ENCODE measurements at regions not wholly inside any gene's neighbourhood (a gene's known extent, or its start where the extent isn't known, plus 50 kb on each side); places are given as distances from the start of the nearest gene placed in this dataset.
A peak's percentile ranks its signal among the peaks of the same experiment; 100 is the strongest.
"Not testable (repeated sequence)": the region's sequence is repeated elsewhere in the genome, so short reads cannot be mapped to it uniquely, and the experiment has no call there.

DNA sequence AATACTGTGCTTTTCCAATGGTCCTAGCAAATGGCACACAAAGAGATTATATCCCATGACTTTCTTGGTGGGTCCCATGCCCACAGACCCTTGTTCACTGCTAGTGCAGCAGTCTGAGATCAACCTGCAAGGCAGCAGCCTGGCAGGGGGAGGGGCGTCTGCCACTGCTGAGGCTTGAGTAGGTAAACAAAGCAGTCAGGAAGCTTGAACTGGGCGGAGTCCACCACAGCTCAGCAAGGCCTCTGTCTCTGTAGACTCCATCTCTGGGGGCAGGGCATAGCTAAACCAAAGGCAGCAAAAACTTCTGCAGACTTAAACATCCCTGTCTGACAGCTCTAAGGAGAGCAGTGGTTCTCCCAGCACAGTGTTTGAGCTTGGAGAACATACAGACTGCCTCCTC, 82.9 kb downstream of the ZNF737 start:
- DNase-seq (ENCODE audit: low read depth), result no peak

GRCh38 chr19:20481736-20482135, 83.8 kb downstream of the ZNF737 start:
- no peak for DNase-seq (ENCODE audit: low read depth)

- DNase-seq (ENCODE audit: low read depth), result no peak
These were observed 86.1 kb downstream of the ZNF737 start for GRCh38 chr19:20479483-20479882.

DNA sequence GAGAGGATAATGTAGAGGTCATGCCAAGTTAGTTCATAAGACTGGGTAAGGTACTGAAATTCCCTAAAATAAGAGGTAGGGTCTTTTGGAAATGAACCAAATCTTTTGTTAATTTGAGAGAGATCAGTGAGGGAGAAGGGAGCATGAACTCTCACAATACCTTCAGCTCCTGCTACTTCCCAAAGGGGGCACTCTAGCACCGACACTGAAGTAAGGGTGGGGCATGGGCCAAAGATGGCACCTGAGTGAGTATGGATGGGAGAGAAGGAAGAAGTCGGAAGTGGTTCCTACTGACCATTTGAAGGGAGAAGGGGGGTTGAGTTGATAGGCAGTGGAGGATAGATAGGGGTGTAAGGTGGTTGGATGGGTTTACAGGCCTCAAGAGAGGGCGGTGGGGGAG, 86.6 kb downstream of the ZNF737 start:
- no peak for DNase-seq (ENCODE audit: low read depth)

DNA sequence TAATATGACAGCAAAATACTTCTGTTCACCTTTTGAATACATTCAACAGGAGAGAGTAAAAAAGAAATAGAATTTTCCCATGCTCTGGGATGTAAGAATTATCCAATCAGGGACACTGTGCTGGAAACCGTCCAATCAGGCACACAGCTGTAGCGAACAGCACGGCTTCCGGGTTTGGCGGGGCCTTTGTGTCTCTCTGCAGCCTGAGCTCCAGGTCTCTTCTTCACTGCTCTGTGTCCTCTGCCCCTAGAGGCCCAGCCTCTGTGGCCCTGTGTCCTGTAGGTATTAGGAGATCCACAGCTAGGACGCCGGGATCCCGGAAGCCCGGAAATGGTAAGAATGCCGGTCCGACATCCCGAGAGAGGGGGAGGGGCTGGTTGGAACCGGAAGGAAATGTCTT, 92.7 kb downstream of the ZNF737 start:
- DNase-seq (ENCODE audit: low read depth), result no peak

- no peak for DNase-seq (ENCODE audit: low read depth)
These were observed 94.2 kb downstream of the ZNF737 start for GRCh38 chr19:20471431-20471830.

GRCh38 chr19:20470345-20471135, 95.0 kb downstream of the ZNF737 start:
- DNase-seq (ENCODE audit: low read depth), result no peak

DNA sequence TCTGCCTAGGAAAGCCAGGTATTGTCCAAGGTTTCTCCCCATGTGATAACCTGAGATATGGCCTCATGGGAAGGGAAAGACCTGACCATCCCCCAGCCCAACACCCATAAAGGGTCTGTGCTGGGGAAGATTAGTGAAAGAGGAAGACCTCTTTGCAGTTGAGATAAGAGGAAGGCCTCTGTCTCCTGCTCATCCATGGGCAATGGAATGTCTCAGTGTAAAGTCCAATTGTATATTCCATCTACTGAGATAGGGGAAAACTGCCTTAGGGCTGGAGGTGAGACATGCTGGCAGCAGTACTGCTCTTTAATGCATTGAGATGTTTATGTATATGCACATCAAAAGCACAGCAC, 99.0 kb downstream of the ZNF737 start:
- DNase-seq (ENCODE audit: low read depth), result not testable (repeated sequence)

DNA sequence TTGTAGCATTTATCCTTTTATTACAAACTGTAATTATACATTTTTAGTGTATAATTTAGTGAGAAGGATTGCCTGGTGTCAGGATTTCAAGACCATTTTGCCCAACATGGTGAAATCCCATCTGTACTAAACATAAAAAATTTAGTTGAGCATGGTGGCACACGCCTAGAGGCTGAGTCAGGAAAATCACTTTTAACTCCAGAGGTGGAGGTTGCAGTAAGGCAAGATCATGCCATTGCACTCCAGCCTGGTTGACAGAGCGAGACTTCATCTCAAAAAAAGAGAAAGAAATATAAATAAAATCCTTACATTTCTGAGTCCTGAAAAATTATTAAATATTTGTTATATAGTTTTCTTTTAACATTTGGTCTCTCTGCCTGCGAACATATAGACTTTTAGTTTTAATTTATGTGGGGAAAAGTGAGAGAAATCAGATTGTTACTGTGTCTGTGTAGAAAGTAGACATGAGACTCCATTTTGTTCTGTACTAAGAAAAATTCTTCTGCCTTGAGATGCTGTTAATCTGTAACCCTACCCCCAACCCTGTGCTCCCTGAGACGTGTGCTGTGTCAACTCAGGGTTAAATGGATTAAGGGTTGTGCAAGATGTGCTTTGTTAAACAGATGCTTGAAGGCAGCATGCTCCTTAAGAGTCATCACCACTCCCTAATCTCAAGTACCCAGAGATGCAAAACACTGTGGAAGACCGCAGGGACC, 99.5 kb downstream of the ZNF737 start:
- DNase-seq (ENCODE audit: low read depth), result not testable (repeated sequence)

DNA sequence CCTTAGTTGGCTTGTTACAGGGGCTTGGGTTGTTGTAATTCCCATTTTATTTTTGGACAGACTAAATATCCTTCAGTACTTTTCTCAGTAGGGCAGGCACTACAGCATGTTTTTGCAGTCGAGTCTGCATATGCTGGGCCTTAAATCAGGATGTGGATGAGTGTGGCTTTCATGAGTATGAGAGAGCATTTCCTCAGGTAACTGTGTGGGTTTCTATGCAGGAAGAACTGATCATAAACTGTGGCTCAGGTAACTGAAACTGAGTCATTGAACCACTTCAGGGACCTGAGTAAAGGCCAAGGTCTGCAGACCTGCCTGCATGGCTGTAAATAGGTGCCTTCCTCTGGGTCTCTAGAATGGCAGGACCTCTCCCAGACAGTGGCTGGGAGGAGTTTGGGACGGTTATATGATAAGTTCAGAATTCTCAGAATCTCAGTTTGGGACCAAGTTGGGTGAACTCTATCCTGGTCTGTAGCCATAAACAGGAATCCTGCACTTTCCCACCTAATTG, 112.1 kb downstream of the ZNF737 start:
- DNase-seq (ENCODE audit: low read depth), result no peak

GRCh38 chr19:20444202-20444885, 121.2 kb downstream of the ZNF737 start:
- no peak for DNase-seq (ENCODE audit: low read depth)

DNA sequence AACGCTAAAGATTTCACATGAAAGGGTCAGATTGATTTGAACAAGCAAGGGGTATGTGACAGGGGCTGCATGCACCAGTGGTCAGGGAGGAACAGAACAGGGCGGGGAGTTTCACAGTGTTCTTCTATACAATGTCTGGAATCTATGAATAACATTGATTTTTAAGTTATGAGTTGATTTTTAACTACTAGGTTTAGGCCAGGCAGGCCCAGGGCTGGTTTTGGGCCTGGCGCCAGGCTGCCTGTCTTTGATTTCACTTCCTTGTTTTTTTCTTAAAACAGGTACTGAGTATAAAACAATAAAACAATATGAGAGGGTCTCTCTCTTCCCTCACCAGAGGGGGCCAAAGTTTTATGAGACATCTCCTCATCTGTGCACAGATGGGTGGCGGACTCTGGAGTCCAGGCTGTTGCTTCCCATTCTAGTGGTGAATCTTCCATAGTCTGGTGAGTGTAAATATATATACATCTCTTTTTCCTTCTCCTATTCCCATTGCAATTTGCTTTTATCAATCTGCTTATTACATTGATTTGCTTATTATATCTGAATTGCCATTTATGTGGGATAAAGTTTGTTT, 133.2 kb downstream of the ZNF737 start:
- not testable (repeated sequence) for DNase-seq (ENCODE audit: low read depth)

DNA sequence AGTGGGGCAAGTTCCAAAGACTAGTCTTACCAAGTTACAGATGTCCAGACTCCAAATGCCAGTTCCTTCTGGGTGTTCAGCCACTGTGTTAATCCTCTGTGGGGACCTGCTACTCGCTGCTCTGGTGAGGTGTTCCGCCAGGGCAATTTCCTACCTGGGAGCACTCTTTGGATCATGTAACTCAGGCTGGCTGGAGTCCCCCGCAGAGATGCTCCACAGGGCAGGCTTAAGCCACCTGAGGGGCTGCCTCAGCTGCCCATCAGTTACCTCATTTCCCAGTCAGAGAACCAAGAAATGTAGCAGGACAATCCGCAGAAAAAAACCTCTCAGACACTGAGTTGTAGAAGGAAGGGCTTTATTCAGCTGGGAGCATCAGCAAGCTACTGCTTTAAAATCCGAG, 133.8 kb downstream of the ZNF737 start:
- no peak for DNase-seq (ENCODE audit: low read depth)

- peak; percentile 1 for DNase-seq (ENCODE audit: low read depth)
These were observed 142.0 kb downstream of the ZNF737 start for GRCh38 chr19:20423381-20424197.

- DNase-seq (ENCODE audit: low read depth), result no peak
These were observed 143.1 kb downstream of the ZNF737 start for GRCh38 chr19:20422216-20423205.

DNA sequence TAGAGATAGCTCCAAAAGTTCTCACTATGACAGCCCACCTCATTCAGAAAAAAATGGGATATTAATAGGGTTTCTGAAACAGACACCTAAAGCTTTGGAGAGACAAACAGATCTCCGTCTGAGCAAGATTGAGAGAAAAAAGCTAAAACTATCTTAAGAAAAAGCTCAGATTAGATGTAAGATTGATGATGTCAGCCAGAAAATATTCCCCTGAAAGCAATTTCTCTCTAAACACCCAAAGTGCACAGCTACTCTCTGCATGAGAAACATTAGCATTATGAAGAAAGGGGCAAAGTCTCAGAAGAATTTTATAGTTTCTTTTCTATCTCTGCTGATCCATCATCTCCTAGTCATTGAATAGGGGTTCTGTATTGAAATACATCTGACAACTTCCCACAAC, 148.9 kb downstream of the ZNF737 start:
- DNase-seq (ENCODE audit: low read depth), result no peak

DNA sequence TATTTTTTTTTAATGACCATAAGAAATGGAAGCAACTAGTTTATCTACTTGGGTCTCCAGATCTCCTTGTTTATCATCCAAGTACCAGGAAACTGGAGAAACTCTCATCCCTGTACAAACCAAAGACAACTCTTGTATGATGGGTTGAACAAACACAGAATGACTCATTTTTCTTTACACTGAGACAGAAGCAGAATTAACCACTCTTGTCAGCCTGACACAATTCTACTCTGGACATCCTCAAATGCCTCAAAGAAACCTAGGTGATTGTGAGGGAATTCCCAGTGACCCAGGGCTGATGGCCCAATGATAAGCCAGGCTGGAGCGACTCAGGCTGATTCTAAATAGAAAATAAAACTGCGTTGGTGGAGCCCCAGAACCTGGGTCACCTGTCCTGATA, 151.5 kb downstream of the ZNF737 start:
- DNase-seq (ENCODE audit: low read depth), result no peak

DNA sequence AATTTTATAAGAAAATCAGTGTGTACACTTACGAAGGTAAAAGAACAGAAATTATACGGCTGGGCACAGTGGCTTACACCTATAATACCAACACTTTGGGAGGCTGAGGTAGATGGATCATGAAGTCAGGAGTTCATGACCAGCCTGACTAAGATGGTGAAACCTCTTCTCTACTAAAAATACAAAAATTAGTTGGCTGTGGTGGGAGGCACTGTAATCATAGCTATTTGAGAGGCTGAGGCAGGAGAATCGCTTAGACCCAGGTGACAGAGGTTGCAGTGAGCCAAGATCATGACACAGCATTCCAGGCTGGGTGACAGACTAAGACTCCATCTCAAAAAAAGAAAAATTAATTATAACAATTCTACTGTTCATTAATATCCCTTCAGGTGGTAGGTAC, 151.9 kb downstream of the ZNF737 start:
- no peak for DNase-seq (ENCODE audit: low read depth)

- no peak for DNase-seq (ENCODE audit: low read depth)
These were observed 152.7 kb downstream of the ZNF737 start for GRCh38 chr19:20412846-20413245.

GRCh38 chr19:20397292-20397691, 168.3 kb downstream of the ZNF737 start:
- DNase-seq (ENCODE audit: low read depth), result no peak

Data from activated gamma-delta T cell treated with anti-CD3 and anti-CD28 coated beads, Interleukin-2, amount 50 U/mL, for 16 hours (primary cell).